H9 (cell line): ENCODE measurements at regions not wholly inside any gene's neighbourhood (a gene's known extent, or its start where the extent isn't known, plus 50 kb on each side); places are given as distances from the start of the nearest gene placed in this dataset.

Experiments used
- DNase-seq: peaks from one replicate; pipeline ENCODE4 v3.0.0-alpha.2; 2017
- H2AFZ ChIP-seq: one replicate; pipeline ENCODE4 v1.6.1; 2013; ENCODE audit warnings: mild to moderate bottlenecking, low read length, control low read depth, moderate library complexity
- H2AK5ac ChIP-seq: 2 replicates; pipeline ENCODE4 v1.6.1; 2013; ENCODE audit warnings: low read length, control low read depth, mixed read lengths; ENCODE audit not compliant: insufficient read length
- H2BK120ac ChIP-seq: one replicate; pipeline ENCODE4 v1.6.1; 2013; ENCODE audit warnings: low read depth, mild to moderate bottlenecking, low read length, control low read depth, inconsistent platforms; ENCODE audit not compliant: poor library complexity, severe bottlenecking
- H2BK12ac ChIP-seq: 2 replicates; pipeline ENCODE4 v1.6.1; 2013; ENCODE audit warnings: low read length, control low read depth, mixed read lengths, low read depth; ENCODE audit not compliant: insufficient read length
- H2BK15ac ChIP-seq: 2 replicates; pipeline ENCODE4 v1.6.1; 2013; ENCODE audit warnings: low read depth, low read length, control low read depth
- H2BK20ac ChIP-seq: one replicate; pipeline ENCODE4 v1.6.1; 2013; ENCODE audit warnings: low read depth, mild to moderate bottlenecking, low read length, control low read depth, inconsistent platforms; ENCODE audit not compliant: poor library complexity, severe bottlenecking
- H2BK5ac ChIP-seq: 2 replicates; pipeline ENCODE4 v1.6.1; 2013; ENCODE audit warnings: low read length, control low read depth, mixed read lengths; ENCODE audit not compliant: insufficient read length
- H3K14ac ChIP-seq: 2 replicates; pipeline ENCODE4 v1.6.1; 2013; ENCODE audit warnings: low read length, control low read depth; ENCODE audit not compliant: insufficient read depth
- H3K18ac ChIP-seq: 2 replicates; pipeline ENCODE4 v1.6.1; 2013; ENCODE audit warnings: low read depth, mild to moderate bottlenecking, mixed read lengths, low read length, control low read depth; ENCODE audit not compliant: insufficient read length
- H3K23ac ChIP-seq: 2 replicates; pipeline ENCODE4 v1.6.1; 2013; ENCODE audit warnings: low read length, control low read depth, mixed read lengths, low read depth; ENCODE audit not compliant: insufficient read length
- H3K23me2 ChIP-seq: 2 replicates; pipeline ENCODE4 v1.6.1; 2013; ENCODE audit warnings: low read depth, mild to moderate bottlenecking, mixed read lengths, low read length, control low read depth; ENCODE audit not compliant: insufficient read length, poor library complexity, severe bottlenecking
- H3K27ac ChIP-seq: 2 replicates; pipeline ENCODE4 v1.5.1; 2013; ENCODE audit warnings: low read length, control low read depth, mixed read lengths, low read depth; ENCODE audit not compliant: insufficient read length
- H3K27me3 ChIP-seq: 2 replicates; pipeline ENCODE4 v1.6.1; 2013; ENCODE audit warnings: low read length, control low read depth, inconsistent platforms; ENCODE audit not compliant: insufficient read depth
- H3K4ac ChIP-seq: 2 replicates; pipeline ENCODE4 v1.6.1; 2013; ENCODE audit warnings: low read depth, mild to moderate bottlenecking, control low read depth, inconsistent platforms, low read length, moderate library complexity
- H3K4me1 ChIP-seq: 2 replicates; pipeline ENCODE4 v1.6.1; 2013; ENCODE audit warnings: low read length, control low read depth, inconsistent platforms; ENCODE audit not compliant: insufficient read depth
- H3K4me2 ChIP-seq: 2 replicates; pipeline ENCODE4 v1.6.1; 2013; ENCODE audit warnings: low read length, control low read depth, mixed read lengths; ENCODE audit not compliant: insufficient read length, insufficient read depth
- H3K56ac ChIP-seq: 2 replicates; pipeline ENCODE4 v1.6.1; 2013; ENCODE audit warnings: low read depth, mild to moderate bottlenecking, mixed read lengths, low read length, control low read depth; ENCODE audit not compliant: insufficient read length
- H3K79me1 ChIP-seq: 2 replicates; pipeline ENCODE4 v1.6.1; 2013; ENCODE audit warnings: low read depth, mild to moderate bottlenecking, moderate library complexity, low read length, control low read depth, inconsistent platforms; ENCODE audit not compliant: insufficient read depth, poor library complexity, severe bottlenecking
- H3K79me2 ChIP-seq: 2 replicates; pipeline ENCODE4 v1.6.1; 2013; ENCODE audit warnings: low read length, control low read depth, inconsistent platforms; ENCODE audit not compliant: insufficient read depth
- H3K9ac ChIP-seq: 2 replicates; pipeline ENCODE4 v1.6.1; 2013; ENCODE audit warnings: low read length, control low read depth, mixed read lengths; ENCODE audit not compliant: insufficient read length; ENCODE audit errors: extremely low read depth
- H3K9me3 ChIP-seq: one replicate; pipeline ENCODE4 v1.6.1; 2013; ENCODE audit warnings: low read depth, low read length, inconsistent platforms; ENCODE audit not compliant: control insufficient read depth
- H3T11ph ChIP-seq: one replicate; pipeline ENCODE4 v1.6.1; 2013; ENCODE audit warnings: mild to moderate bottlenecking, low read length, control low read depth, inconsistent platforms
- H4K20me1 ChIP-seq: one replicate; pipeline ENCODE4 v1.6.1; 2013; ENCODE audit not compliant: control insufficient read depth, insufficient read length, insufficient read depth
- H4K5ac ChIP-seq: 2 replicates; pipeline ENCODE4 v1.6.1; 2013; ENCODE audit warnings: low read depth, mild to moderate bottlenecking, mixed read lengths, low read length, control low read depth; ENCODE audit not compliant: insufficient read length
- H4K8ac ChIP-seq: replicated peaks from 2 replicates; pipeline ENCODE4 v1.6.1; 2013; ENCODE audit warnings: low read length, control low read depth, mixed read lengths, low read depth; ENCODE audit not compliant: insufficient read length
- H4K91ac ChIP-seq: 2 replicates; pipeline ENCODE4 v1.6.1; 2013; ENCODE audit warnings: low read depth, mild to moderate bottlenecking, moderate library complexity, mixed read lengths, low read length, control low read depth; ENCODE audit not compliant: insufficient read length
- H3K27ac Mint-ChIP-seq, 3 experiments: 2 replicates in 2 of 3; 3 replicates in 1 of 3; pipeline ENCODE4 v1.8.0; 2020 to 2021; ENCODE audit warnings: mixed read lengths in 3 of 3, mild to moderate bottlenecking in 1 of 3, moderate library complexity in 1 of 3
- H3K27me3 Mint-ChIP-seq: 2 replicates; pipeline ENCODE4 v1.8.0; 2021; ENCODE audit warnings: low read depth, mild to moderate bottlenecking, moderate library complexity, mixed read lengths
- H3K36me3 Mint-ChIP-seq, 3 experiments: 2 replicates in 2 of 3; 3 replicates in 1 of 3; pipeline ENCODE4 v1.8.0; 2020 to 2021; ENCODE audit warnings: low read depth in 3 of 3, mixed read lengths in 3 of 3; ENCODE audit not compliant: insufficient read depth in 1 of 3
- H3K4me1 Mint-ChIP-seq, 2 experiments: 2 replicates each; pipeline ENCODE4 v1.8.0; 2020; ENCODE audit warnings: mixed read lengths in 2 of 2
- H3K4me3 Mint-ChIP-seq, 2 experiments: 2 replicates in 1 of 2; 3 replicates in 1 of 2; pipeline ENCODE4 v1.8.0; 2020 to 2021; ENCODE audit warnings: mild to moderate bottlenecking in 2 of 2, mixed read lengths in 2 of 2, moderate library complexity in 1 of 2
- H3K9me3 Mint-ChIP-seq, 2 experiments: 2 replicates in 1 of 2; 3 replicates in 1 of 2; pipeline ENCODE4 v1.8.0; 2020; ENCODE audit warnings: mild to moderate bottlenecking in 2 of 2, mixed read lengths in 2 of 2, moderate library complexity in 1 of 2
- WGBS: extraction: QIAGEN DNeasy Blood & Tissue Kit; methylation state at CpG from one replicate; pipeline ENCODE4 v1.1.7; 2013; ENCODE audit warnings: missing lambda C conversion rate, low lambda C conversion rate, mixed read lengths; ENCODE audit not compliant: insufficient read length; ENCODE audit errors: extremely low coverage; 5-methylcytosine and 5-hydroxymethylcytosine counted together
- TF ChIP-seq, protein P1 (sequence below): fragments of 200-600 bp; sonication (generic); conservative IDR thresholded peaks from 3 replicates; pipeline ENCODE4 v1.8.0; 2021; ENCODE audit warnings: antibody characterized with exemption, mild to moderate bottlenecking

DNA sequence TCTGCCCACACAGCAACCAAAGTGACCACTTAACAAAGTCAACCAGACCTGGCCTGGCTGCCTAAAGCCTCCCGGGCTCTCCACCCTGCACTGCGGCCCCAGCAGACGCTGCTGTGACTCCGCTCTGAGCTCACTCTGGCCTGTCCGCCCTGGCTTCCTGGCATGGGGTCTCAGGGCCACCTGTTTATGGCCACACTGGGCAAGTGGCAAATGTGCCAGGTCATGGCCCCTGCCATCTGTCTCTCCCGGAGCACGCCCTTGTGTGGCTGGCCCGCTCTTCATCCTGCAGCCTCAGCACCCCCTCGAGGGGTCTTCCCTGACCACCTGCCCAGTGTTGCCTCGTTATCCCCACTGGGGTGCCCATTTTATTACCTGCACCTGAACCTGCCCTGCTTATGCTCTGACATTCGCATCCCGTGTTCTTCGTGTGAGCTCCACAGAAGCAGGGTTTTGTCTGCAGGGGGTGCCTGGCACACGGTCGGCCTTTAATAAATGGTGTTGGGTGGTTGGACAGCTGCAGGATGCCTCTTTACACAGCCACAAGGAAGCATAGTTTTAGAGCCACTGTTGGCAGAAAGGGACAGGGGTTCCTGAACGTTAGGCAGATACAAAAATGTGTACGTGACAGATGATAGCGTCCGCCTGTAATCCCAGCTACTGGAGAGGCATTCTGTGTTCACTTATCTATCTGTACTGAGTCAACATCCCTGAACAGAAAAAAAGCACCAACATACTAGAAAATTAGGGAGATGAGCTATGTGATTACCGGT is 785.6 kb downstream of the TBC1D22A start:
- Histone ChIP-seq H4K5ac (no peak overlapping the region), H2AFZ (no peak overlapping the region), H3K9me3 (peaks cover 93% of the 10 kb centered on the region), H2BK120ac (no peak overlapping the region), H3K4me2 (no peak overlapping the region), H3K4ac (no peak overlapping the region), H3K4me1 (no peaks in the 10 kb centered on the region), H3K79me1 (no peaks in the 10 kb centered on the region), H3K23ac (no peak overlapping the region), H3K79me2 (no peaks in the 10 kb centered on the region), H3K23me2 (no peaks in the 10 kb centered on the region), H2BK12ac (no peak overlapping the region), H3K9ac (no peak overlapping the region), H3K14ac (no peak overlapping the region), H2BK15ac (no peak overlapping the region), H2BK20ac (no peak overlapping the region), H4K20me1 (no peaks in the 10 kb centered on the region), H3K27ac (no peak overlapping the region), H4K8ac (no peak overlapping the region), H3K56ac (no peak overlapping the region), H3T11ph (no peak overlapping the region), H3K18ac (no peak overlapping the region), H2AK5ac (no peak overlapping the region), H2BK5ac (no peak overlapping the region), H4K91ac (no peak overlapping the region), H3K27me3 (no peaks in the 10 kb centered on the region)
- Mint-ChIP-seq H3K27ac (no peak overlapping the region), H3K4me3 (no peak overlapping the region), H3K4me1 (no peaks in the 10 kb centered on the region), H3K27me3 (peaks cover 2% of the 10 kb centered on the region), H3K9me3 (peaks cover 58 to 96% of the 10 kb centered on the region in 2 experiments), H3K36me3 (peaks cover 4 to 35% (median 12%) of the 10 kb centered on the region in 3 experiments; a peak in 4 of 7 replicates)
- no peak for DNase-seq
- WGBS = no CpG with 5 or more reads among the region's 20 CpGs
- TF ChIP-seq, protein P1, sequence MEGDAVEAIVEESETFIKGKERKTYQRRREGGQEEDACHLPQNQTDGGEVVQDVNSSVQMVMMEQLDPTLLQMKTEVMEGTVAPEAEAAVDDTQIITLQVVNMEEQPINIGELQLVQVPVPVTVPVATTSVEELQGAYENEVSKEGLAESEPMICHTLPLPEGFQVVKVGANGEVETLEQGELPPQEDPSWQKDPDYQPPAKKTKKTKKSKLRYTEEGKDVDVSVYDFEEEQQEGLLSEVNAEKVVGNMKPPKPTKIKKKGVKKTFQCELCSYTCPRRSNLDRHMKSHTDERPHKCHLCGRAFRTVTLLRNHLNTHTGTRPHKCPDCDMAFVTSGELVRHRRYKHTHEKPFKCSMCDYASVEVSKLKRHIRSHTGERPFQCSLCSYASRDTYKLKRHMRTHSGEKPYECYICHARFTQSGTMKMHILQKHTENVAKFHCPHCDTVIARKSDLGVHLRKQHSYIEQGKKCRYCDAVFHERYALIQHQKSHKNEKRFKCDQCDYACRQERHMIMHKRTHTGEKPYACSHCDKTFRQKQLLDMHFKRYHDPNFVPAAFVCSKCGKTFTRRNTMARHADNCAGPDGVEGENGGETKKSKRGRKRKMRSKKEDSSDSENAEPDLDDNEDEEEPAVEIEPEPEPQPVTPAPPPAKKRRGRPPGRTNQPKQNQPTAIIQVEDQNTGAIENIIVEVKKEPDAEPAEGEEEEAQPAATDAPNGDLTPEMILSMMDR = no peak
